ENCODE measurements at regions not wholly inside any gene's neighbourhood (a gene's known extent, or its start where the extent isn't known, plus 50 kb on each side); places are given as distances from the start of the nearest gene placed in this dataset.

DNA sequence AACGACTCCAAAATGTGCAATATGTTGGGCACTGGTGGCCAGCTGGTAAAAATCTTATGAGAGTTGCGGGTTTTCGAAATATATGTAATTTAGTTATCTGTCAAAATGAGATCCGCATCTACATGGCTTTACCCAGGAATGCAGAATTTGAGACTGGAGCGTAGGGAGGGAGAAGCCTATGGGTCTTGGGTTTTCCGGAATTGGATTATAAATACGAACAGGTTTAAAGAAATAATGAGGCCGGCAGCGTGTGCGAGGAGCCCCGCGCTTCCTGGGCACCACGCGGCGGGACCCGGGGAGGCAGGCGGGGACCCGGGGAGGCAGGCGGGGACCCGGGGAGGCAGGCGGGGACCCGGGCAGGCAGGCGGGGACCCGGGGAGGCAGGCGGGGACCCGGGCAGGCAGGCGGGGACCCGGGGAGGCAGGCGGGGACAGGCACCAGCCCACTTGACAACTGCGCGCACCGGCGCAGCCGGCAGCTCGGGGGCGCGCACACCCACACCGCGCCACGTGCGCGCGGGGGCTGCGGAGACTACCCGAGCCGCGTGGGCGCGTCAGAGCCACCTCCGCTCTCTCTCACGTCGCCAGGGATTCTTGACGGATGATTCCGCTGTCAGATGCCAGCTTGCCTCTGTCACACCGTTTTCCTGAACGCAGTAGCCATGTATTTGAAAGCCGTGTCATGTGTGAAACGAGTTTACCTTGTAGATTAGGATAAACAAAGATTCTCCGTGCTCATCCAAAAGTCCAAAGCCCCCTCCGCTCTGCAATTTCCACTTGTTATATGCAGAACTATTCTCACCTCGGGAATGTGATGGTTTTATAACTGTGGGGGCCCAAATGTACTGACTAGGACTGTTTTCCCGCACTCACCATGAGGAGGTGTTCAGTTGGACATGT lies 54.3 kb upstream of the HNRNPU start (continued):
- TF ChIP-seq, protein P1, sequence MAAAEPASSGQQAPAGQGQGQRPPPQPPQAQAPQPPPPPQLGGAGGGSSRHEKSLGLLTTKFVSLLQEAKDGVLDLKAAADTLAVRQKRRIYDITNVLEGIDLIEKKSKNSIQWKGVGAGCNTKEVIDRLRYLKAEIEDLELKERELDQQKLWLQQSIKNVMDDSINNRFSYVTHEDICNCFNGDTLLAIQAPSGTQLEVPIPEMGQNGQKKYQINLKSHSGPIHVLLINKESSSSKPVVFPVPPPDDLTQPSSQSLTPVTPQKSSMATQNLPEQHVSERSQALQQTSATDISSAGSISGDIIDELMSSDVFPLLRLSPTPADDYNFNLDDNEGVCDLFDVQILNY (CRISPR knock-in tag; IDR thresholded peaks at IDR 0.05): peak; percentile 87
- TF ChIP-seq ESRRB (CRISPR knock-in tag; IDR thresholded peaks at IDR 0.05; ENCODE audit: borderline replicate concordance) (no peak), MYC (IDR thresholded peaks at IDR 0.05; ENCODE audit: low read depth, low read length) (peak; percentile 98), MYC (CRISPR knock-in tag; IDR thresholded peaks at IDR 0.05; ENCODE audit: borderline replicate concordance, low read depth) (no peak), RFX1 (IDR thresholded peaks at IDR 0.05) (no peak), ZNF197 (CRISPR knock-in tag; IDR thresholded peaks at IDR 0.05; ENCODE audit: low read depth) (no peak; the same call in 1 of the 2 replicates), EZH2 (IDR thresholded peaks at IDR 0.05; ENCODE audit: borderline replicate concordance, low read depth, low read length) (no peak), L3MBTL2 (IDR thresholded peaks at IDR 0.05) (peak; percentile 97), FOSL1 (tag; conservative IDR thresholded peaks at IDR 0.05) (no peak), STAT5A (IDR thresholded peaks at IDR 0.05; ENCODE audit: borderline replicate concordance, low read length) (no peak)
- TF ChIP-seq, protein P2, sequence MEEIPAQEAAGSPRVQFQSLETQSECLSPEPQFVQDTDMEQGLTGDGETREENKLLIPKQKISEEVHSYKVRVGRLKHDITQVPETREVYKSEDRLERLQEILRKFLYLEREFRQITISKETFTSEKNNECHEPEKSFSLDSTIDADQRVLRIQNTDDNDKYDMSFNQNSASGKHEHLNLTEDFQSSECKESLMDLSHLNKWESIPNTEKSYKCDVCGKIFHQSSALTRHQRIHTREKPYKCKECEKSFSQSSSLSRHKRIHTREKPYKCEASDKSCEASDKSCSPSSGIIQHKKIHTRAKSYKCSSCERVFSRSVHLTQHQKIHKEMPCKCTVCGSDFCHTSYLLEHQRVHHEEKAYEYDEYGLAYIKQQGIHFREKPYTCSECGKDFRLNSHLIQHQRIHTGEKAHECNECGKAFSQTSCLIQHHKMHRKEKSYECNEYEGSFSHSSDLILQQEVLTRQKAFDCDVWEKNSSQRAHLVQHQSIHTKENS (CRISPR knock-in tag; IDR thresholded peaks at IDR 0.05): no peak
- TF ChIP-seq, protein P3, sequence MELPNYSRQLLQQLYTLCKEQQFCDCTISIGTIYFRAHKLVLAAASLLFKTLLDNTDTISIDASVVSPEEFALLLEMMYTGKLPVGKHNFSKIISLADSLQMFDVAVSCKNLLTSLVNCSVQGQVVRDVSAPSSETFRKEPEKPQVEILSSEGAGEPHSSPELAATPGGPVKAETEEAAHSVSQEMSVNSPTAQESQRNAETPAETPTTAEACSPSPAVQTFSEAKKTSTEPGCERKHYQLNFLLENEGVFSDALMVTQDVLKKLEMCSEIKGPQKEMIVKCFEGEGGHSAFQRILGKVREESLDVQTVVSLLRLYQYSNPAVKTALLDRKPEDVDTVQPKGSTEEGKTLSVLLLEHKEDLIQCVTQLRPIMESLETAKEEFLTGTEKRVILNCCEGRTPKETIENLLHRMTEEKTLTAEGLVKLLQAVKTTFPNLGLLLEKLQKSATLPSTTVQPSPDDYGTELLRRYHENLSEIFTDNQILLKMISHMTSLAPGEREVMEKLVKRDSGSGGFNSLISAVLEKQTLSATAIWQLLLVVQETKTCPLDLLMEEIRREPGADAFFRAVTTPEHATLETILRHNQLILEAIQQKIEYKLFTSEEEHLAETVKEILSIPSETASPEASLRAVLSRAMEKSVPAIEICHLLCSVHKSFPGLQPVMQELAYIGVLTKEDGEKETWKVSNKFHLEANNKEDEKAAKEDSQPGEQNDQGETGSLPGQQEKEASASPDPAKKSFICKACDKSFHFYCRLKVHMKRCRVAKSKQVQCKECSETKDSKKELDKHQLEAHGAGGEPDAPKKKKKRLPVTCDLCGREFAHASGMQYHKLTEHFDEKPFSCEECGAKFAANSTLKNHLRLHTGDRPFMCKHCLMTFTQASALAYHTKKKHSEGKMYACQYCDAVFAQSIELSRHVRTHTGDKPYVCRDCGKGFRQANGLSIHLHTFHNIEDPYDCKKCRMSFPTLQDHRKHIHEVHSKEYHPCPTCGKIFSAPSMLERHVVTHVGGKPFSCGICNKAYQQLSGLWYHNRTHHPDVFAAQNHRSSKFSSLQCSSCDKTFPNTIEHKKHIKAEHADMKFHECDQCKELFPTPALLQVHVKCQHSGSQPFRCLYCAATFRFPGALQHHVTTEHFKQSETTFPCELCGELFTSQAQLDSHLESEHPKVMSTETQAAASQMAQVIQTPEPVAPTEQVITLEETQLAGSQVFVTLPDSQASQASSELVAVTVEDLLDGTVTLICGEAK (IDR thresholded peaks at IDR 0.05): no peak; the same call in 1 of the 2 replicates
- TF ChIP-seq, protein P3 (CRISPR knock-in tag; IDR thresholded peaks at IDR 0.05): peak; percentile 49; the same call in 1 of the 2 replicates
- TF ChIP-seq, protein P4, sequence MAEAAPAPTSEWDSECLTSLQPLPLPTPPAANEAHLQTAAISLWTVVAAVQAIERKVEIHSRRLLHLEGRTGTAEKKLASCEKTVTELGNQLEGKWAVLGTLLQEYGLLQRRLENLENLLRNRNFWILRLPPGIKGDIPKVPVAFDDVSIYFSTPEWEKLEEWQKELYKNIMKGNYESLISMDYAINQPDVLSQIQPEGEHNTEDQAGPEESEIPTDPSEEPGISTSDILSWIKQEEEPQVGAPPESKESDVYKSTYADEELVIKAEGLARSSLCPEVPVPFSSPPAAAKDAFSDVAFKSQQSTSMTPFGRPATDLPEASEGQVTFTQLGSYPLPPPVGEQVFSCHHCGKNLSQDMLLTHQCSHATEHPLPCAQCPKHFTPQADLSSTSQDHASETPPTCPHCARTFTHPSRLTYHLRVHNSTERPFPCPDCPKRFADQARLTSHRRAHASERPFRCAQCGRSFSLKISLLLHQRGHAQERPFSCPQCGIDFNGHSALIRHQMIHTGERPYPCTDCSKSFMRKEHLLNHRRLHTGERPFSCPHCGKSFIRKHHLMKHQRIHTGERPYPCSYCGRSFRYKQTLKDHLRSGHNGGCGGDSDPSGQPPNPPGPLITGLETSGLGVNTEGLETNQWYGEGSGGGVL (CRISPR knock-in tag; IDR thresholded peaks at IDR 0.05): no peak

Data from K562 (cell line).